ENCODE measurements at regions not wholly inside any gene's neighbourhood (a gene's known extent, or its start where the extent isn't known, plus 50 kb on each side); places are given as distances from the start of the nearest gene placed in this dataset.

DNA sequence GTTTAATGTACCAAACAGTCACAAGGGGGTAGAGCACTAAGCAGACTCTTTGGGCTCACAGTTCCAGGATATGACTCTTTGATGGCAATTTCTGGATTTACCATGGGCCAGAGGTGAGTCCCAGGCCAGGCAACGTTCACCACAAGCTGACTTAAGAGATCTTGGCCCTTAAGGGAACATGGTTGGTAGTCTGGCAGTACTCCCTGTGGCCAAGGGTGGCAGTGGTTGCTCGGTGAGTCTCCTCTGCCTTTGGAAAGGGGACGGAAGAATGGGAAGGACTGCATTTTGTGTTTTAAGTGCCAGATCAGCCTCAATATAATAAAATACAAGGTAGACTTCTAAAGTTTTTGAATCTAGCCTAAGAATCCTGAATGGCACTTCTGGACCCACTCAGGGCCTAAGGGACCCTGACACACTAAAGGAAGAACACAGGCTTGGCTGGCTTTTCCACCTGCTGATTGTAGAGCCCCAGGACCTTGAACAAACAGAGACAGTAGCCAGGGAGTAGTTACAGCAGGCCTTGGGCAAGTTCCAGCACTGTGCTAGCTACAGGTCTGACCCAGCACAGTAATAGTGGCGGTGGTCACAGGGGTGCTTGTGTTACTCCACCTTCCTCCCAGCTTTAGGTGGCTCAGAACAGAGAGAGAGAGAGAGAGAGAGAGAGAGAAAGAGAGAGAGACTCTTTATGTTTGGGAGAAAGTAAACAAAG is 730.7 kb upstream of the ALCAM start:
- TF ChIP-seq, protein P1, sequence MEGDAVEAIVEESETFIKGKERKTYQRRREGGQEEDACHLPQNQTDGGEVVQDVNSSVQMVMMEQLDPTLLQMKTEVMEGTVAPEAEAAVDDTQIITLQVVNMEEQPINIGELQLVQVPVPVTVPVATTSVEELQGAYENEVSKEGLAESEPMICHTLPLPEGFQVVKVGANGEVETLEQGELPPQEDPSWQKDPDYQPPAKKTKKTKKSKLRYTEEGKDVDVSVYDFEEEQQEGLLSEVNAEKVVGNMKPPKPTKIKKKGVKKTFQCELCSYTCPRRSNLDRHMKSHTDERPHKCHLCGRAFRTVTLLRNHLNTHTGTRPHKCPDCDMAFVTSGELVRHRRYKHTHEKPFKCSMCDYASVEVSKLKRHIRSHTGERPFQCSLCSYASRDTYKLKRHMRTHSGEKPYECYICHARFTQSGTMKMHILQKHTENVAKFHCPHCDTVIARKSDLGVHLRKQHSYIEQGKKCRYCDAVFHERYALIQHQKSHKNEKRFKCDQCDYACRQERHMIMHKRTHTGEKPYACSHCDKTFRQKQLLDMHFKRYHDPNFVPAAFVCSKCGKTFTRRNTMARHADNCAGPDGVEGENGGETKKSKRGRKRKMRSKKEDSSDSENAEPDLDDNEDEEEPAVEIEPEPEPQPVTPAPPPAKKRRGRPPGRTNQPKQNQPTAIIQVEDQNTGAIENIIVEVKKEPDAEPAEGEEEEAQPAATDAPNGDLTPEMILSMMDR (IDR thresholded peaks at IDR 0.05), result no peak
- TF ChIP-seq POLR2A (IDR thresholded peaks at IDR 0.05; ENCODE audit: low read depth), result no peak
- TF ChIP-seq POLR2AphosphoS5 (IDR thresholded peaks at IDR 0.05), result no peak
- TF ChIP-seq EP300 (IDR thresholded peaks at IDR 0.05), result no peak
